Erythroblast (primary cell): ENCODE measurements at regions not wholly inside any gene's neighbourhood (a gene's known extent, or its start where the extent isn't known, plus 50 kb on each side); places are given as distances from the start of the nearest gene placed in this dataset.

ENCODE experiments used
- DNase-seq, 2 experiments: peaks; one replicate each; lab custom pipeline; 2025; lab: John Stamatoyannopoulos, UW
- GATA1 ChIP-seq: IDR thresholded peaks from 2 replicates; pipeline ENCODE4 v1.6.1; 2011; ENCODE audit warnings: low read depth, mild to moderate bottlenecking, control low read depth, low read length, moderate library complexity
- POLR2A ChIP-seq: IDR thresholded peaks from 2 replicates; pipeline ENCODE4 v1.6.1; 2011; ENCODE audit warnings: mild to moderate bottlenecking, low read length

DNA sequence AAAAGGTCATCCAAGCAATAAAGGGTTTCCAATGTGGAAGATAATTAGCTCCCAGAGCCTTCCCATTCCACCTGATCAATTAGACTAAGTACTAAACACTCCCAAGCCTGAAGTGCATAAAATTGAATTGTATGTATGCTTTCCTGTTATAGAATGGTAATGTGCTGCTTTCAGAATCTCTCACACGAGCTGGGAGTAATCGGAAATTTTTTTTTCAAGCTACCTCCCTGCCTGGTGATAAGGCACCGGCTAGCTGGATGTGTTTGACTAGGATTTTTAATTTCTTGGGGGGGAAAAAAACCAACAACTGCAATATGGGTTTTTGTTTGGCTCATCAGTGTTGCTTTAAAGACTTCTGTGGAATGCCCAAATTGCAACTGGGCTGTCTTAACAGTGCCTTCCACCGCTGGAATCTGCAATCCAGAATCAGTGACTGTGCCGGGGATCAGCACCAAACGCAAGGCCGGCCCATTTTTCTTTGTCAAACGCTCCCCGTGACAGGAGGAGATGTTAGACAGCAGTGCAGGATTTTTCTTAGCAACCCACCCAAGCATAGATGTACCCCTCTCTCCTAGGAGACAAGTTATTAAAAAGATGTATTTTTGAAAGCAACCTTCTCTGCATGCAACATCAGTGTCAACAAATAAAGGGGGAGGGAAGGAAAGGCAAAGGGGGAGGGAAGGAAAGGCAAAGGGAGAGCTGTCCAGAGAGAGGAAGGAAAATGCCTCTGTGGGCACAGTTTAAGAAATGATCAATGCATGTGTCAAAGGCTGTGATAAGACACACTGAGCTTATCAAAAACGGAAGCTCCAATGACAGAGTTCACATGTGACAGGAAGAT lies 387.2 kb downstream of the NPIPA8 start:
- DNase-seq = peak in 1 of 2 experiments; percentile 7
- TF ChIP-seq POLR2A = no peak
- TF ChIP-seq GATA1 = no peak

DNA sequence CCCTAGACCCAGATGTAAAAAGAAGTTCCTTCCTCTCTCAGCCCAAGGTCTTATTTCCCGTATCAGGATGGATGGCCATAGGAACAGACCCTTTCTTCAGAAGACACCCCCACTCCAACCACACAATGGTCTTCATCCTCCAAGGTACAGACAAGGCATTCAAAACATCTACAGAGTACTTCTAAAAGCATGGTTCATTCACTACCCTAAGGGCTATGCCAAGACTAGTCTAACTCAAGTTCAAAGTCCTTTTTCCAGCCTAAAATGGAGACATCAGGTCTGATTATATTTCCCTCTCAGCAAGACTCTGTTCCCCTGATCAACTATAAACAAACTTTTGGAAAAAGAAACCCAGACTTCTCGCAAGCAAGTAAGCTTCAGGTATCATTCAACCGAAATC lies 388.9 kb downstream of the NPIPA8 start:
- TF ChIP-seq POLR2A (no peak), GATA1 (no peak)
- DNase-seq = no peak

DNA sequence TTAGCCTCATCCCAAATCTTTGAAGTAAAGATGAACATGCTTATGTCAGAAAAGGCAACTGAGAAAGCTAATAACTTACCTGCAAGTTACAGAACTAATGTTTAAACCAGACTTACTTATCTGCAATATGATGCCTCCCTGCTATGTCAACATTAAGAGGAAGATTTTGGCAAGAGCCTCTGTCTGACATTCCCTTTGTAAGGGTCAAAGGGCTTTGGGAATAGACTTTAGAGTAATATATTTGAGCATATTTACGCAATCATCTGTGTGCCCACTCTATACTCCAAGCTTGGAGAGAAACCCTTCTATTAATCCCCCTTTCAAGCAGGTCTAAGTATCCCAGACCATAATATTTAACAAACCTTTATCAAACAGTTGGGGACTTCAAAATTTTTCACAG lies 389.4 kb downstream of the NPIPA8 start:
- DNase-seq = no peak
- TF ChIP-seq POLR2A (no peak), GATA1 (no peak)

DNA sequence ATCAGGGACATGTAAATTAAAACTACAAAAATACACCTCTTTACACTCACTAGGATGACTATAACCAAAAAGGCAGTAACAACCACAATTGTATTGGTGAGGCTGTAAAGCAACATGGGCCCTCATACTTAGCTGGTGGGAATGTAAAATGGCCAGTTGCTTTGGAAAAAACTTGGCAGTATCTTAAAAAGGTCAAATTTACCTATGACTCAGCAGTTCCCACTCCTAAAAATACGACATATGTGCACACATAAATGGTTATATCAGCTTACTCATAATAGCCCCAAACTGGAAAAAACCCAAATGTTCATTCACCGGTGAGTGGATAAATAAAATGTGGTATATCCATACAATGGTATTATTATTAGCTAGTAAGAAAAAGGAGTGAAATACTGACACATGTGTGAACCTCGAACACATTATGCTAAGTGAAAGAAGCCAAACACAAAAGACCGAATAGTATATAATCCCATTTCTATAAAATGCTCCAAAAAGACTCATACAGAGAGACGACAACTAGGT lies 391.4 kb downstream of the NPIPA8 start:
- no peak for DNase-seq
- no peak for TF ChIP-seq GATA1
- TF ChIP-seq POLR2A = no peak

DNA sequence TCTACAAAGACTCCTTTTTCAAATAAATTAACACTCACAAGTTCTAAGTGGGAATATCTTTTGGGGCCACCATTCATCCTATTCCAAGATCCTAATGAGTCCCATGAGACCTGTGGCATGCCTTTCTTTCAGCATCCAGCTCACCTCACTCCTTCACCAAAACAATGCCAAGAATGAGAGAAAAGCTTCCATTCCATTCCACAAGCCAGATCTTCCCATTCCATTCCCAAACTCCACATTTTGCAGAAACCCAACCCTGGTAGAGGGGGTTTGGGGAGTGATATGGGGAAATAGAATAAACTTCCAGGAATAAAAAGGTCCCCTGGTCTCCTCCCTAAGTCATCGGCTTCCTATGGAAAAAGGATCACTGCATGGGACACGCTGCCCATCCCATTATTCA lies 392.2 kb downstream of the NPIPA8 start:
- no peak for DNase-seq
- TF ChIP-seq POLR2A = no peak
- TF ChIP-seq GATA1 = no peak

DNA sequence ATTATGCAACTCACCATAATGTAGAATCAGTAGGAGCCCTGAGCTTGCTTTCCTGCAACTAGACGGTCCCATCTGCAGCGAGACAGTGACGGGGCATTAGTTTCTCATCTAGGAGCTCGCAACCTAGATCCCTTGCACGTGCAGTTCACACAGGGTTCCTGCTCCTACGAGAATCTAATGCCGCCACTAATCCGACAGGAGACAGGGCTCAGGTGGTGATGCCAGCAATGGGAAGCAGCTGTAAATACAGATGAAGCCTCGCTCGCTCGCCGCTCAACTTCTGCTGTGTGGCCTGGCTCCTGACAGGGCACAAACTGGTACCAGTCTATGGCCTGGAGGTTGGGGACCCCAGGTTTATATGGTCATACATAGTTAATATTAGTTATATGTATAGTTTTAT lies 394.5 kb downstream of the NPIPA8 start:
- DNase-seq = no peak
- no peak for TF ChIP-seq GATA1
- no peak for TF ChIP-seq POLR2A

DNA sequence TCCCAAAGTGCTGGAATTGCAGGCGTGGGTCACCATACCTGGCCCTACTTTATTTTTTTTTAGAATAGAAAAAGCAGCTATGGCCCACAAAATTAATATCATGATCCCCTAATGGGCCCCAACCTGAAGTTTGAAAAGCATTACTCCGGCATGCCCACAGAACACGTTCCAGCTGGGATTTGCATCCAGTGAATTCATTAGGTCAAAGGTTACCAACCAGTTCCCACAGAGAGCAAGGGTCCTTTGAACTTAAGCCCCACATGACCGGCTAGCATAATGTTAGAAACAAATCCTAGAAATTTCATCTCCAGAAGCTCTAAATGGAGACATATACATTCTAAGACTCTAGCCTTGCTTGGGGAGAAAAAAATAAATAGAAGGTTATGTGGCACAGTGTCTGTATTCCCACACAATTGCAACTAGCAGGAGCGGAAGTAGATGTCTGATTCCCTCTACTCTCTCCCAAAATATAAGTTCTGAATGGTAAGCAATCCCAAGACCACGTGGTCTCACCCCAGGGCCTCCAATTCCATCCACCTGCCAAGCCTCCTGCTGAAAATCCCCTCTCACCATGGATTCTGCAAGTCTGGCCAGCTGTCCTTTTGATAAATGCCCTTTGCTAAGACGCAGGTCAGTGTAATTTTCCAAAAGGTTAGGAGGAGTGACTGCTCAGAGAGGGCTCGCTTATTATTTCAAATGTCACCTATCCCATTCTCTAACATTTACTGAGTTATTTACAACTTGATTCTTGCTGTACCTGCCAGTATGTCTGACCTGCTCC lies 395.8 kb downstream of the NPIPA8 start:
- TF ChIP-seq GATA1 (no peak), POLR2A (no peak)
- DNase-seq = no peak

DNA sequence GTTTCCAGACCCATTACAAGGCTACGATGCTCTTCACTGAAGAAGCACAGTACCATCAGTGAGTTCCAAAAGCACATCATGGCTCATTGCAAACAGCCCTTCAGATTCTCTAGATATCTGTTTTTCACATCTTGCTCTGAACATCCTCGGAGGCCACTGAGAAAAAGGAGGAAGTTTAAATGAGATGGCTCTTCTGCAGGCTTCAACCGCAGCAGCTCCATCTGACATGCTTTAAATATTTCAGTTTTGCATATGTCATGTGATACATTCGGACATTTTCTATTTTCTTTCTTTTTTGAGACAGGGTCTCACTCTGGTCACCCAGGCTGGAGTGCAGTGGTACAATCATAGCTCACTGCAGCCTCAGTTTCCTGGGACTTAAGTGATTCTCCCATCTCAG lies 396.8 kb downstream of the NPIPA8 start:
- DNase-seq = no peak
- no peak for TF ChIP-seq POLR2A
- TF ChIP-seq GATA1 = no peak

DNA sequence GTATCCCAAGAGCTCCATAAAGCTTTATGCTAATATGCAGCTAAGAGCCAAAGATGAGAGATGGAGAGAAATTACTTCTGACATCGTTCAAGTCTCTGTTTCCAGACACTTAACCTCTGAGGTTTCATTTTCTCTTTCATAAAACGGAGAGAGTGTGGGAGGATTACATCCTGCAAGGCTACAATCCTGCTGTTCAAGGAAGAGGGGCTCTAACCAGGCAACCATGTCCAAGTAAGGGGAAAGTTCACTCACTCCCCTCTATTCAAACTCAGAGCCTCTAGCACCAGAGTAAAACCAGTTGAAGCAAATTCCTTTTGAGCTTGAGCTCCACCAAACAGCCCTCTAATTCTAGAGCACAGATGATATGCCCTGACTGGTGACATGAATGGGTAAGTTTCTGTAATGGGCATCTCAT lies 397.4 kb downstream of the NPIPA8 start:
- no peak for DNase-seq
- TF ChIP-seq GATA1 (no peak), POLR2A (no peak)

DNA sequence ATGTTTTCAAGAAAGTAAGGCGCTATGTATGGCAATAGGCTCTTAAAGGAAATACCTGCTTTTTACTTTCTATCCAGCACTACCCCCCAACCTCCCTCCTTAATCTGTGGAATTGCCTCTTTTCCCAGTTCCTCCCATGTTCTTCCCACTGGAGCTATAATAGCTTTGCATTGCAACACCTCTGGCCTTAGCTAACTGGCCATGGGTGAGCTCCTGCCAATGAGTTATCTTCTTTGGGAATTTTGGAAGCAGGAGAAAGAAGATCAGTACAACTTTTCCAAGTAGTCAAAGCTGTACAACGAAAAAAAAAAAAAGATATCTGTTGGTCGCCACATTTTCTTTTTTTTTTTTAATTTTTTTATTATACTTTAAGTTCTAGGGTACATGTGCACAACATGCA lies 398.0 kb downstream of the NPIPA8 start:
- TF ChIP-seq POLR2A = no peak
- TF ChIP-seq GATA1 = no peak
- DNase-seq = no peak

DNA sequence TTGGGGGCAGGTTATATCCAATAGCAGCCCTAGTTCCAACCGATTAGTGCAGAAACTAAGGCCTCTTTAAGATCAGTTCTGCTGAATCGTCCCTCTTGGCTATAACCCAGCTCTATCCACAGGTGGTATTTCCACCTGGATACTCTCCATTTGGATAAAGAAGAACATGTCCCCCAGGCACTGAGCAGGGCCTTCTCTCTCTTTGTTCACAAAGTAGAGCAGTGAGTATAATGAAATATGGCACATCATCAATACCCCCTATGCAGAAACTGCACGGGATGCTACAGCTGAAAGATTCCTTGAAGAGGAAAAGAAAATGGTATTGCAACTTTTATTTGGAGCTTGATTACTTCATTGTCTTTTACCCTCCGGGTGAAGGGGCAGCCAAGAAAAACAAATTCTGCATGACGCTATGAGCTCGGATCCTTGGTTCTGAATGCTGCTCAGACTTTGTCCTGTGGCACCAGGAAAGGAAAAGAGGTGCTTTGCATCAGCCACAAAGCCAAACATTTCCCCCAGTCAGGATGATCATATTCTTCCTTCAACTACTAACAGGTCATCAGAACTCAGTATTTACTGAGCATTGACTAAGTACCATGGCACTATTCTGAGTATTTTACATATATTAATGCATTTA lies 399.7 kb downstream of the NPIPA8 start:
- no peak for TF ChIP-seq POLR2A
- TF ChIP-seq GATA1 = no peak
- DNase-seq = no peak

DNA sequence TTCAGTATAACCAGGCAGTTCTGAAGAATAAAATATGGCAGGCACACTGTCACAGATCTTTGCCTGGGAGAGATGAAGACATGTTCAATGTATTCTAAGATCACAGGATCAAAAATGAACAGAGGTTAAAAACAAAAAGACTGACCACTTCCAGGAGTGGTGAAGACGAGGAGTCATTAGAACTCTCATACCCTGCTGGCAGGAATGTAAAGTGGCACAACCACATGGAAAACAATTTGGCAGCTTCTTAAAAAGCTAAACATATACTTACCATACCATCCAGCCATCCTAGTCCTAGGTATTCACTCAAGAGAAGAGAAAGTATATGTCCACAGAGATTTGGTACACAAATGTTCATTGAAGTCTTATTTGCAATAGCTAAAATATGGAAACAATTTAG lies 406.3 kb downstream of the NPIPA8 start:
- no peak for TF ChIP-seq POLR2A
- no peak for TF ChIP-seq GATA1
- DNase-seq = no peak

DNA sequence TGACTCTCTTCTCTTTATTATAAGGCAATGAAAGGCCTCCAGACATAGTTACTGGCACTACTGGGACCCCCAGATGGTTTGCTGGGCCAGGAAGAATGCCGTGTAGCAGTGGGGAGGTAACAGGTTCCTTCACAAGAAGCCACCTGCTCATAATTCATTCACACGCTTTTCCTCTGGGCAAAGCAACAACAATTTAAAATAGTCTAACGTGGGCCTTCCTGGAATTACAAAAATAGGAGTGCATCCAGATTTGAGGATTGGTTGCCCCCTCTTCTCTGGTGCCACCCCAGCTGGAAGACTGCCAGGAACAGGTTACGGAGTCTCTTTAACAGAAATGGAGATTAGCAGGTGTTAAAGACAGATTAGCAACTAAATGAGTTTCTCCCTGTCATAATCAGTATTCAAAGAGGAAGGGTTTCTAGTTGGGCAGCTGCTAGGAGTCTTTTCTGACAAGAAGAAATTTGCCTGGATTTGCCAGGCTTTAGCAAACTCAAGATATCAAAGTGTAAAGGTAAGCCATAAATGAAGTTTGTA lies 409.6 kb downstream of the NPIPA8 start:
- TF ChIP-seq POLR2A (no peak), GATA1 (no peak)
- DNase-seq = peak in 1 of 2 experiments; percentile 12

DNA sequence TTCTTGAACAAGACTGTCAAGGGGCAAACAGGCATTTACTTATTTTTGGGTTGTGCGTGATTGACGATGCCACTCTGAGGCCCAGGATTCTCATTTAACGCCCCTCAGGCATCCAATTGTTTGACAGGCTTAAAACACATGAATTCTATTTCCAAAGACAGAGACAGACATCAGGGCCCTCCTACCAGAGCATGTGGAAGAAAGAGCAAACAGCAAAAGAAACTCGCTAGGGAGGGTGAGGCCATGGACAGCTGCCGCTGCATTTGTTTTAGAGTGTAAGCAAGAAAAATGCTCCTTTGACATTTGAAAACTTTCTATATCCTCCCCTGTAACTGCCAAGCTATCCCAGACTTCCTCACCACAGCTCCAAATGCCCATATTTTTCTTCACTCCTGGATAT lies 410.1 kb downstream of the NPIPA8 start:
- DNase-seq = no peak
- TF ChIP-seq POLR2A (no peak), GATA1 (no peak)
